Uterus (tissue), 2 donors: ENCODE measurements at regions not wholly inside any gene's neighbourhood (a gene's known extent, or its start where the extent isn't known, plus 50 kb on each side); places are given as distances from the start of the nearest gene placed in this dataset.

ENCODE experiments used
- POLR2A ChIP-seq, 2 donors: fragments of 450-650 bp; IDR thresholded peaks; one replicate each; pipeline ENCODE4 v1.6.1; 2016; ENCODE audit warnings: antibody characterized with exemption in 2 of 2, mild to moderate bottlenecking in 1 of 2, moderate library complexity in 1 of 2
- TF ChIP-seq, protein P1 (sequence below), 4 experiments: fragments of 200-600 bp in 2 of 4; fragments of 450-650 bp in 2 of 4; sonication (generic) in 2 of 4; IDR thresholded peaks; one replicate each; pipeline ENCODE4 v1.5.1; 2016 to 2019; ENCODE audit warnings: antibody characterized with exemption in 4 of 4, mild to moderate bottlenecking in 2 of 4, moderate library complexity in 1 of 4

DNA sequence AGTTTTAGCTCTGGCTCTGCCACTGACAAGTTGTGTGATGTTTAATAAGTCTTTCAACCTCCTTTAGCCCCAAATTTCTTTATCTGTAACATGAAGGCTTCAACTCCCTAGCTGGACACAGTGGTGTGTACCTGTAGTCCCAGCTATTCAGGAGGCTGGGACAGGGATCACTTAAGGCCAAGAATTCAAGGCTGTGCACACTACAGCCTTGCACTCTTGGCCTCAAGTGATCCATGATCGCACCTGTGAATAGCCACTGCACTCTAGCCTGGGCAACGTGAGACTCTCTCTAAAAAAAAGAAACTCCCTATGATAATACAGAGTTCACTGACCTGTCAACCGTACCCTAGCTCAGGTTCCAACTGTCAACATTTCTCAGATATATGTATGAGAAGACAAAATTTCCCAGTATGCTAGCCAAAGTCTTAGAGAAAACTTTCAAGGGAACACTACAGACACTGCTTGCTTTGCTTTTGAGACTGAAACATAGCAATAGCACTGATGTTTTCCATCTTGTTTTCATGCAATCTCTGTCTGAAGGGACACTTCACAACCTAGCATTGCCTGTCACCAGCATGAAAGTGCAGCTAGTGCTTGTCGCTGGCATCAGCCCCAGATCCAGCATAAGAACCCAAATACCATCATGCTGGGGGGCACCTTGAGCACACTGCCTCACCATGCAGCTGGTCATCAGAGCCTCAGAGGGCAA lies 51.6 kb upstream of the PTPN13 start:
- no peak for TF ChIP-seq POLR2A (IDR thresholded peaks at IDR 0.05)
- TF ChIP-seq, protein P1, sequence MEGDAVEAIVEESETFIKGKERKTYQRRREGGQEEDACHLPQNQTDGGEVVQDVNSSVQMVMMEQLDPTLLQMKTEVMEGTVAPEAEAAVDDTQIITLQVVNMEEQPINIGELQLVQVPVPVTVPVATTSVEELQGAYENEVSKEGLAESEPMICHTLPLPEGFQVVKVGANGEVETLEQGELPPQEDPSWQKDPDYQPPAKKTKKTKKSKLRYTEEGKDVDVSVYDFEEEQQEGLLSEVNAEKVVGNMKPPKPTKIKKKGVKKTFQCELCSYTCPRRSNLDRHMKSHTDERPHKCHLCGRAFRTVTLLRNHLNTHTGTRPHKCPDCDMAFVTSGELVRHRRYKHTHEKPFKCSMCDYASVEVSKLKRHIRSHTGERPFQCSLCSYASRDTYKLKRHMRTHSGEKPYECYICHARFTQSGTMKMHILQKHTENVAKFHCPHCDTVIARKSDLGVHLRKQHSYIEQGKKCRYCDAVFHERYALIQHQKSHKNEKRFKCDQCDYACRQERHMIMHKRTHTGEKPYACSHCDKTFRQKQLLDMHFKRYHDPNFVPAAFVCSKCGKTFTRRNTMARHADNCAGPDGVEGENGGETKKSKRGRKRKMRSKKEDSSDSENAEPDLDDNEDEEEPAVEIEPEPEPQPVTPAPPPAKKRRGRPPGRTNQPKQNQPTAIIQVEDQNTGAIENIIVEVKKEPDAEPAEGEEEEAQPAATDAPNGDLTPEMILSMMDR (IDR thresholded peaks at IDR 0.05), result no peak
